ENCODE measurements at regions not wholly inside any gene's neighbourhood (a gene's known extent, or its start where the extent isn't known, plus 50 kb on each side); places are given as distances from the start of the nearest gene placed in this dataset.

GRCh38 chr3:152519376-152519775 is 250.6 kb downstream of the MBNL1 start:
- DNase-seq (ENCODE audit: low spot score) (no peak), ATAC-seq (no peak)
- H2AFZ ChIP-seq: no peak overlapping the region
- peaks cover 33% of the 10 kb centered on the region for H3K4me1 Mint-ChIP-seq
- no peak overlapping the region for H3K27ac Mint-ChIP-seq
- no peaks in the 10 kb centered on the region for H3K27me3 ChIP-seq (ENCODE audit: insufficient read depth)
- H3K27me3 Mint-ChIP-seq (ENCODE audit: insufficient read depth, low read depth, poor library complexity): peaks cover 6% of the 10 kb centered on the region
- H3K9me3 Mint-ChIP-seq: no peaks in the 10 kb centered on the region
- no peaks in the 10 kb centered on the region for H3K36me3 ChIP-seq (ENCODE audit: insufficient read depth)
- no peaks in the 10 kb centered on the region for H3F3A ChIP-seq (replicated peaks; ENCODE audit: low read depth)
- H3K79me2 ChIP-seq (replicated peaks; ENCODE audit: insufficient read depth): no peaks in the 10 kb centered on the region
- no peak overlapping the region for H3K4me2 ChIP-seq
- no peak overlapping the region for H3K27ac ChIP-seq (ENCODE audit: low read depth)
- peaks cover 16% of the 10 kb centered on the region for H3K4me1 ChIP-seq (ENCODE audit: insufficient read depth)
- no peaks in the 10 kb centered on the region for H3K9me2 ChIP-seq (ENCODE audit: insufficient read depth)
- H3K4me3 ChIP-seq: no peak overlapping the region
- no peaks in the 10 kb centered on the region for H3K36me3 Mint-ChIP-seq (ENCODE audit: low read depth)
- H4K20me1 ChIP-seq (replicated peaks; ENCODE audit: insufficient read depth): no peaks in the 10 kb centered on the region
- no peak for TF ChIP-seq ZNF331 (CRISPR knock-in tag; IDR thresholded peaks at IDR 0.05; ENCODE audit: low read depth)
- TF ChIP-seq POLR2AphosphoS5 (IDR thresholded peaks at IDR 0.05; ENCODE audit: low read depth): no peak
- TF ChIP-seq CREB1 (CRISPR knock-in tag; IDR thresholded peaks at IDR 0.05; ENCODE audit: low read depth): no peak
- TF ChIP-seq STAT1 (IDR thresholded peaks at IDR 0.05; ENCODE audit: unreplicated experiment): no peak
- no peak for TF ChIP-seq EZH2 (IDR thresholded peaks at IDR 0.05; ENCODE audit: low read depth, unreplicated experiment)
- no peak for TF ChIP-seq ETS1 (IDR thresholded peaks at IDR 0.05)
- TF ChIP-seq ZNF114 (CRISPR knock-in tag; IDR thresholded peaks at IDR 0.05): no peak
- TF ChIP-seq EZH2phosphoT487 (IDR thresholded peaks at IDR 0.05; ENCODE audit: unreplicated experiment): no peak
- TF ChIP-seq ZNF462 (CRISPR knock-in tag; IDR thresholded peaks at IDR 0.05): no peak
- TF ChIP-seq CTCF (conservative IDR thresholded peaks at IDR 0.05; ENCODE audit: low read depth in 2 of 2): no peak
- TF ChIP-seq REST (IDR thresholded peaks at IDR 0.05; ENCODE audit: unreplicated experiment): no peak
- TF ChIP-seq JUNB (IDR thresholded peaks at IDR 0.05; ENCODE audit: unreplicated experiment): no peak
- H3K4me3 Mint-ChIP-seq: no peak overlapping the region
